NCI-H510A (cell line): ENCODE measurements at regions not wholly inside any gene's neighbourhood (a gene's known extent, or its start where the extent isn't known, plus 50 kb on each side); places are given as distances from the start of the nearest gene placed in this dataset.

Source experiments
- DNase-seq: peaks from one replicate; lab custom pipeline; 2025; lab: John Stamatoyannopoulos, UW

DNA sequence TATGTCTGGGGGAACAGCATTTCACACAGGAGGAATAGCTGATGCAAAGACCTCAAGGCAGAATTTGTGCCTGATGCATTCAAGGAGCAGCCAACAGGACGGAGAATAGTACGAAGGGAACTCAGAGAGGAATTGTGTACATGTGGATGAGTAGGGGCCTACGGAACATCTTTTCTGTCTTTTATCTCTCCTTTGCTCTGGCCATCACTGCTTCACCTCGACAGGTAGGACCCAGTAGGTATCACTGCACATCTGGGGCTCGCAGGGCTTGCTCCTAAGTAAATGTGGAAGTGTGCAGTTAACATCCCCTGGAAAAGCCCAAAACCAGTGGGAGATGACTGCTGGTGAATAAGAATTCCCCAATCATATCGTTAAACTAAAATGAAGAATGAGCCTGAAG, 56.4 kb upstream of the POU1F1 start:
- DNase-seq, result no peak

DNA sequence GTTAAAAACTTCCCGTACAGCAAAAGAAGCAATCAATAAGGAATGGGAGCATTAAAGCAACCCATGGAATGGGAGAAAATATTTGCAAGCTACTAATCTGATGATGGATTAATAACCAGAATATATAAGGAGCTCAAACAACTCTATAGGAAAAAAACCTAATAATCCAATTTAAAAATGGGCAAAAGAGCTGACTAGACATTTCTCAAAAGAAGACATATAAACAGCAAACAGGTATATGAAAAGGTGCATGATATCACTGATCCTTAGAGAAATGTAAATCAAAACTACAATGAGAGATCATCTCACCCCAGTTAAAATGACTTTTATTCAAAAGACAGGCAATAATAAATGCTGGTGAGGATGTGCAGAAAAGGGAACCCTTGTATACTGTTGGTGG, 52.7 kb upstream of the POU1F1 start:
- DNase-seq, result no peak
